ENCODE measurements at regions not wholly inside any gene's neighbourhood (a gene's known extent, or its start where the extent isn't known, plus 50 kb on each side); places are given as distances from the start of the nearest gene placed in this dataset.

DNA sequence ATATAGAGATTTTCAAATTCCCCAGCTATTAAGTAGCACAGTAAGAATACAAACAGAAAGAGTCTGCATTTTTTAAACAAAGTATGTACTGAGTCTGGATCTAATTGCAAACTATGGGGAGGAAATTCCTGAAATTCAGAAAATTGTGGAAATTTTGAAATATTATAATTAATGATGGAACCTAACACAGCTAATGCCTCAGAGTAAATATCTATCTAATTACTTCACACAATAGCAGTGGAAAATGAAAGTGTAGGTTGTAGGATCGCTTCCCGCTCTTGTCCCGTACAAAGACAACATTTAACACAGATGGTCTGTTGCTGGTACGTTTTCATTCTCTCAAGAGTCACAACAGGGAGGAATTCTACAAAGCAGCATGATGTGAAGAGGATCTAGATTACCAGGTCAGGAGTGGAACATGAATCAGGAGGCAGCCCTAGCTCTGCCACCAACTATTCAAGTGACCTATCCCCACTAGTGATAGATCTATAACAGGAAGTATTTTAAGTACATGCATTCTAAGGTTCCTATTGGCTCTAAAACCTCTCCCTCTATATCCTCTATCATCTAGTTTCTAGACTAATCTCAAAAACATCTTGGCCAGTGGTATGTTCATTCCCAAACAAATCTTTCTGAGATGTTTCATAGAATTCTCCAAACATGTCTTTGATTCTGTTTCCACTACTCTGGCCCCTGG, 58.9 kb upstream of the GRAMD2B start:
- Histone ChIP-seq H3K4me1 (ENCODE audit: control insufficient read depth in 2 of 2, insufficient read depth in 2 of 2, low read length in 1 of 2) (no peaks in the 10 kb centered on the region), H3K27me3 (ENCODE audit: control insufficient read depth in 1 of 2, insufficient read depth in 2 of 2, low read length in 2 of 2) (no peaks in the 10 kb centered on the region), H3K4me3 (ENCODE audit: low read depth in 1 of 2, low read length in 2 of 2) (no peak overlapping the region), H3K36me3 (ENCODE audit: control insufficient read depth in 2 of 2, insufficient read depth in 2 of 2, low read length in 1 of 2) (no peaks in the 10 kb centered on the region), H3K9me3 (ENCODE audit: control insufficient read depth in 2 of 2, insufficient read depth in 1 of 2, low read depth in 1 of 2, low read length in 1 of 2) (no peaks in the 10 kb centered on the region), H3K27ac (ENCODE audit: low read depth in 2 of 2, low read length in 1 of 2) (no peak overlapping the region)
- 82 to 88% methylated on average over 4 of the region's 4 CpGs for WGBS, 2 donors

DNA sequence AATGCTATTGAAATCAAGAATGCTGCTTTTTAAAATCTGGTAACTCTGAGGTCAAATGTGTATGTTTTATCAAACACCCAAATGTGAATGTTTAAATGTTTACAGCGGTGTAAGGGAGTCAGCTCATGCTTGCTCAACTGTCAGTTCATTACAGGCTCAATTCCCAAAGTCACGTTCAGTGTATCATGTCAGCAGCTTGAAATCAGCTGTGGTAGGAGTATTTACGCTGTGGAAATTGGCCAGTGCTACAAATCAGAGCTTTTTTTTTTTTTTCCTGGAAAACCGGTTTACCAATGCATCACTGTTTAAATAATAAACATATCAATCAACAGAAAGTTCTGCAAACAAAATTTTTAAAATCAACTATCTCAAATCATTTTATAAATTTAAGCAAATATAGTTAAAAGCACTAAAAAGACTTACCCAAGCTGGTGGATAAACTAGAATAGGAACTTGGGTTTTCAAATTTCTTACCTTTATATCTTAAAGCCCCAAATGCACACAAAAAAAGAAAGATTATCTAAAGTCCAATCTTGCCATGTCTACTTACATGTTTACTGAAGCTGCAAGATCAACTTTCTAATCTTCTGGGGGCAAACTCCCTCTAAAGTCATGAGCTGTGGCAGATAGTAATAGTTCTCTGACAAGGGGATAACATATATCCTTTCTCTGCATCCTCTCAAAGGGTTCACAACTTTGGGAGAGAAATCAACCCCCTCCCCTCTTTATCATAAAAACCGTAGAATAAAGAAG, 57.6 kb upstream of the GRAMD2B start:
- no peaks in the 10 kb centered on the region for H3K4me1 ChIP-seq (ENCODE audit: control insufficient read depth in 2 of 2, insufficient read depth in 2 of 2, low read length in 1 of 2)
- H3K27ac ChIP-seq (ENCODE audit: low read depth in 2 of 2, low read length in 1 of 2) = no peak overlapping the region
- no peaks in the 10 kb centered on the region for H3K27me3 ChIP-seq (ENCODE audit: control insufficient read depth in 1 of 2, insufficient read depth in 2 of 2, low read length in 2 of 2)
- H3K9me3 ChIP-seq (ENCODE audit: control insufficient read depth in 2 of 2, insufficient read depth in 1 of 2, low read depth in 1 of 2, low read length in 1 of 2) = no peaks in the 10 kb centered on the region
- H3K36me3 ChIP-seq (ENCODE audit: control insufficient read depth in 2 of 2, insufficient read depth in 2 of 2, low read length in 1 of 2) = no peaks in the 10 kb centered on the region
- H3K4me3 ChIP-seq (ENCODE audit: low read depth in 1 of 2, low read length in 2 of 2) = no peak overlapping the region
- WGBS, 2 donors = 40 to 49% methylated on average over 5 of the region's 5 CpGs

DNA sequence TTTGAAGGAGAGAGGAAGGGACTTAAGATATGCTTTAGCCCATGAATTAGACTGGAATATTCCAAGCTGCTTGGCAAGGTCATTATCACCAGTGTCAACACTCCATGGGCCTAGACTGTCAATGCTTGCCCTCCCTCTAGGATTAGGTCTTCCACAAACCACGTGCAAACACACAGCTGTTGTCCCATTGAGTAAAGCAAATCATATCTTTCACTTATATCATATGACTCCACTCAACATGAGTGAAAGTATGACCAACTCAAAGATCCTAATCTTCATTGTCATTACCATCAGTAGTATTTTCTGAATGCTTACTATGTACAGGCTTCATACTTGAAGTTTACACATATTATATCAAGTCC, 57.0 kb upstream of the GRAMD2B start:
- no peaks in the 10 kb centered on the region for H3K4me1 ChIP-seq (ENCODE audit: control insufficient read depth in 2 of 2, insufficient read depth in 2 of 2, low read length in 1 of 2)
- WGBS, 2 donors = 42 to 59% methylated on average over 1 of the region's 1 CpG
- H3K9me3 ChIP-seq (ENCODE audit: control insufficient read depth in 2 of 2, insufficient read depth in 1 of 2, low read depth in 1 of 2, low read length in 1 of 2) = no peaks in the 10 kb centered on the region
- no peaks in the 10 kb centered on the region for H3K36me3 ChIP-seq (ENCODE audit: control insufficient read depth in 2 of 2, insufficient read depth in 2 of 2, low read length in 1 of 2)
- no peak overlapping the region for H3K27ac ChIP-seq (ENCODE audit: low read depth in 2 of 2, low read length in 1 of 2)
- no peaks in the 10 kb centered on the region for H3K27me3 ChIP-seq (ENCODE audit: control insufficient read depth in 1 of 2, insufficient read depth in 2 of 2, low read length in 2 of 2)
- H3K4me3 ChIP-seq (ENCODE audit: low read depth in 1 of 2, low read length in 2 of 2) = no peak overlapping the region

DNA sequence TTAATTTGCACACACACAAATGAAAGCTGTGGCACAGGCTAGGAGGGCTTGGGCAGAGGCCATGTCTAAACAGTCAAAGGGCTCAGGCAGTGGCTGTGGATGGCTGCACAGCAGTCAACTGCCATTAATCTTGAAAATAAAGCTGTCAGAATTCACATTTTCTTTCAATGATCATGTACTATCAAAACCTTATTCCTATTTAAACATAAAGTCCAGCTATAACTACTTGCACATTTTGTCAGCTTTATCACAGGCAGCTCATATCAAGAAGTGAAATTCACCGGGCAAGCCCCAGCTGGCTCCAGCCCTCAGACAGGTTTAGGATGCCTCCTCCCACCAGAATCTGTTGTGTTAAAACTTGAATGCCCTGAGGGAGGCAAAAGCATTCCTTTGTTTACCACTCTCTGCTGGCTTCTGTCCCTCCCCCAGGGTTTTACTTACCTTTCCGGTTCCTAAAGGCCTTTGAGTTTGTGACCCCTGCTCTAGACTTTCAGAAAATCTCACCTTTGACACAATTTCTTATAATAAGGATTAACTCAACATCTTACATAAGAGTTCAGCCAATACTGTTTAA, 54.9 kb upstream of the GRAMD2B start:
- no peak overlapping the region for H3K4me3 ChIP-seq (ENCODE audit: low read depth in 1 of 2, low read length in 2 of 2)
- H3K27ac ChIP-seq (ENCODE audit: low read depth in 2 of 2, low read length in 1 of 2) = peak overlapping the region; percentile 21 to 76
- no peaks in the 10 kb centered on the region for H3K4me1 ChIP-seq (ENCODE audit: control insufficient read depth in 2 of 2, insufficient read depth in 2 of 2, low read length in 1 of 2)
- WGBS, 2 donors = 43 to 45% methylated on average over 2 of the region's 2 CpGs
- H3K9me3 ChIP-seq (ENCODE audit: control insufficient read depth in 2 of 2, insufficient read depth in 1 of 2, low read depth in 1 of 2, low read length in 1 of 2) = no peaks in the 10 kb centered on the region
- H3K27me3 ChIP-seq (ENCODE audit: control insufficient read depth in 1 of 2, insufficient read depth in 2 of 2, low read length in 2 of 2) = no peaks in the 10 kb centered on the region
- H3K36me3 ChIP-seq (ENCODE audit: control insufficient read depth in 2 of 2, insufficient read depth in 2 of 2, low read length in 1 of 2) = no peaks in the 10 kb centered on the region

DNA sequence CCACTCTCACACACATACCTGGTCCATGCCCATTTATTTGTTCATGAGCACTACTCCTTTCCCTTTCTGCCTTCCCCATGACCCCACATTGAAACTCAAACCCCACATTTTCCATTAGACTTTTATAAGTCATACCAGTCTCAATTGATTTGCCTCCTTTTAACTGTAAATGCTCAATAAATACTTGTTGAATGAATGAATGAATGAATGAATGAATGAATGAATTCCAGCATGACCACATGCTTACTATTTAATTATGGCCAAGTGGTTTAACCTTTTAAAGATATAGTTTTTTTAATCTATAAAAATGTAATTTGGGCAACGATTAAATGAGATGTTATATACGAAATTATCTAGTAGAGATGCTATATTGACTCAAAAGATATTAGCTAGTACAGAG, 54.1 kb upstream of the GRAMD2B start:
- Histone ChIP-seq H3K4me3 (ENCODE audit: low read depth in 1 of 2, low read length in 2 of 2) (no peak overlapping the region), H3K27me3 (ENCODE audit: control insufficient read depth in 1 of 2, insufficient read depth in 2 of 2, low read length in 2 of 2) (no peaks in the 10 kb centered on the region), H3K4me1 (ENCODE audit: control insufficient read depth in 2 of 2, insufficient read depth in 2 of 2, low read length in 1 of 2) (no peaks in the 10 kb centered on the region), H3K36me3 (ENCODE audit: control insufficient read depth in 2 of 2, insufficient read depth in 2 of 2, low read length in 1 of 2) (no peaks in the 10 kb centered on the region), H3K9me3 (ENCODE audit: control insufficient read depth in 2 of 2, insufficient read depth in 1 of 2, low read depth in 1 of 2, low read length in 1 of 2) (no peaks in the 10 kb centered on the region), H3K27ac (ENCODE audit: low read depth in 2 of 2, low read length in 1 of 2) (peak overlapping the region in 1 of 2 donors; percentile 21)
- 86 to 96% methylated on average over 2 of the region's 2 CpGs for WGBS, 2 donors

DNA sequence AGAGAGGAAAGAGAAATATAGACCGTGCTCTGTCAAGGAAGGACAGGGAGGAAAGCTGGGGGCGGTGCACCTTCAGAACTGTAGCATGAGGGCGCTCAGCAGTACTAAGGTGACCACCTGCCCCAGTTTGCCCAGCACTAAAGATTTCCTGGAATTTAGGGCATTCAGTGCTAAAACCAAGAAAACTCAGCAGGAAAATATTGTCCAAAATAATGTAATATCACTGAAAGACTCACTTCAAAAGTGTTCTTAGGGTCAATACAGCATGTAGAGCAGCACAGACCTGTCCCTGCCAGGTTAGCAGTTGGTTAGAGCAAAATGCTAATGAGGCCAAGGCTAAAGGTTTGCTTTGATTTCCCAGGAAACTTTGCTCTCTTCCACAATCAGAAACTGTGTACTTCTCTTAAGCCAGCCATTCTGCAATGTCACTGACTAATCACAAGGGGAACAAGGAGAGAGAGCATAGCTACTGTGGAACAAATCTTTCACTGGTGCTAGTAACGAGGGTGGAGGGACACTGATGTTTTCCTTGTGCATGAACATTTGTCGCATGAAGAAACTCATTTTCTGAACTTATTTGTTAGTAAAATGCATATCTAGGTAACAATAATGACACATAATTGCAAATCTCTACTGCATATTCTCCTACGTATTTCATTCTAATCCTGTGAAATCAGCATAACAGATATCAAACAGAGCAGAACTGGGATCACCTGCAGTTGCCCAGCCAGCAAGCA, 53.0 kb upstream of the GRAMD2B start:
- no peaks in the 10 kb centered on the region for H3K4me1 ChIP-seq (ENCODE audit: control insufficient read depth in 2 of 2, insufficient read depth in 2 of 2, low read length in 1 of 2)

DNA sequence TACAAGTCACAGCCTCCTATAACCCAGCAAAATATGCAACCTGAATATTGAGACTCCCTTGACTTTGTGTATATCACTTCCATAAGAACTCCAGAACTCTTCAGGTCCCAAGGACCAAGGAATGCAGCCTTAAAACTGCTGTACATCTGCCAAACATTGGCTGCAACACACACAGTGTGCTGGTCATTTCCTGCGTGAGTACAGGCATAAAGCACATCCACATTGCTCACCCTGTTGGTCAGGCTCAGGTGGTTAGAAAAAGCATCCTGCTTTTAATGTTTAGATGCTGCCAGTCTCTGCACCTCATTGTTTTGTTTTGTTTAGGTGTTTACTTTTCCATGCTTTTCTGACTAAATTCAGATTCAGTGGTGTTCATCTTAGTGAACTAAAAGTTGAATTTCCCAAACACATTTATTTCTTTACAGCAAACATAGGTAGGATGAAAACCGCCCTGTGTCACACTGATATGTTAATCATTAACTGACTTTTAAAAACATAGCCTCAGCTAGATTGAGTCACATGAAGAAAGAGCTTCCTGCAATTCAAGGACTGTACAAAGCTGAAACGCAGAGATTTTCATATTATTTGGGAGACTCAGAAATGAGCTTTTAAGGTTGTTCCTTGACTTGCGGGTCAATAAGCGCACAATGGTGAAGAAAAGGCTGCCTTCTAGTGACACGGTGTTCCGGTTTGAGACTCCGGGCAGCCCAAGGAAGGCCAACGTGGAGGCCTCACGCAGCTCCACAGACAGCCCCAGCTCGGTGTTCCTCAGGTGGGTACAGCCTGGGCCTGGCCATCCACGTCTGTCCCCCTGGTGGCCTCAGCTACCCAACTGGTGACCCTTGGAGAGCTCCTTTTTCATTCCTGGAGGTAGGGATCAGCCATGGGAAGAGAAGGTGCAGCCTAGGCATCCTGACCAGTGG, 52.2 kb upstream of the GRAMD2B start:
- H3K27me3 ChIP-seq (ENCODE audit: control insufficient read depth in 1 of 2, insufficient read depth in 2 of 2, low read length in 2 of 2) = no peaks in the 10 kb centered on the region
- no peaks in the 10 kb centered on the region for H3K36me3 ChIP-seq (ENCODE audit: control insufficient read depth in 2 of 2, insufficient read depth in 2 of 2, low read length in 1 of 2)
- no peak overlapping the region for H3K27ac ChIP-seq (ENCODE audit: low read depth in 2 of 2, low read length in 1 of 2)
- H3K4me1 ChIP-seq (ENCODE audit: control insufficient read depth in 2 of 2, insufficient read depth in 2 of 2, low read length in 1 of 2) = no peaks in the 10 kb centered on the region
- H3K9me3 ChIP-seq (ENCODE audit: control insufficient read depth in 2 of 2, insufficient read depth in 1 of 2, low read depth in 1 of 2, low read length in 1 of 2) = no peaks in the 10 kb centered on the region
- 74 to 93% methylated on average over 12 of the region's 12 CpGs for WGBS, 2 donors
- no peak overlapping the region for H3K4me3 ChIP-seq (ENCODE audit: low read depth in 1 of 2, low read length in 2 of 2)

More for the DNA sequence above, 53.0 kb upstream of the GRAMD2B start:
- Histone ChIP-seq H3K27me3 (ENCODE audit: control insufficient read depth in 1 of 2, insufficient read depth in 2 of 2, low read length in 2 of 2) (no peaks in the 10 kb centered on the region), H3K9me3 (ENCODE audit: control insufficient read depth in 2 of 2, insufficient read depth in 1 of 2, low read depth in 1 of 2, low read length in 1 of 2) (no peaks in the 10 kb centered on the region), H3K27ac (ENCODE audit: low read depth in 2 of 2, low read length in 1 of 2) (no peak overlapping the region), H3K4me3 (ENCODE audit: low read depth in 1 of 2, low read length in 2 of 2) (no peak overlapping the region), H3K36me3 (ENCODE audit: control insufficient read depth in 2 of 2, insufficient read depth in 2 of 2, low read length in 1 of 2) (no peaks in the 10 kb centered on the region)
- WGBS, 2 donors = 63 to 72% methylated on average over 6 of the region's 6 CpGs

DNA sequence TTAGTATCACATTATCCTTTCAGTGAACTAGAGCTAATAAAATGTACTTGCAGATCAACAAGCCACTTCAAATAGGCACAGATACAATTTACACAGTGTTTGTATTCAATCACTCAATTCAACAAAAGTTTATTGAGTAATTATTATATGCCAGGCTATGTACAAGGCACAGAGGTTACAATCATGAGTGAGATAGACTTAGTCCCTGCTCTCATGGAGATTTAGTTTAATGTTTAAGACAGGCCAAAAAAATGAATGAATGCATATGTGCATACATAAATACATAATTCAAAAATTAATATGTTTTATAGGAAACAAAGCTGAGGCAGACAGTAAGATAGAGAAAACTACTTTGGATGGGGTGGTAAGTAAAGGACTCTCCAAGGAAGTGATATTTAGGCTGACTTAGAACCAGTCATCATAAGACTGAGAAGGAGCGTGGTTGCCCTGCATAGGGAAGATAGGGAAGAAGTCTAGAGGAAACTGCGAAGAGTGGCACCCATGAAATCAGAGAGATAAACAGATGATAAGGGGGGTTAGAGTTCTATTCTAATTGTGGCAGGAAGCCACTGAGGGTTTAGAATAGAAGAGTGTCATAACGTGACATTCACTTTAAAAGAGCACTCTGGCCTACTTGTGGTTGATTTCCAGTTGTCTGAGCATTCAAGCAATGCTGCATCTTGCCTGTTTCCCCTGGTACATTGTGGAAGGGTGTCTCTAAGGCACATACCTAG, 49.7 kb upstream of the GRAMD2B start:
- no peaks in the 10 kb centered on the region for H3K27me3 ChIP-seq (ENCODE audit: control insufficient read depth in 1 of 2, insufficient read depth in 2 of 2, low read length in 2 of 2)
- H3K4me1 ChIP-seq (ENCODE audit: control insufficient read depth in 2 of 2, insufficient read depth in 2 of 2, low read length in 1 of 2) = no peaks in the 10 kb centered on the region
- H3K27ac ChIP-seq (ENCODE audit: low read depth in 2 of 2, low read length in 1 of 2) = no peak overlapping the region
- no peak overlapping the region for H3K4me3 ChIP-seq (ENCODE audit: low read depth in 1 of 2, low read length in 2 of 2)
- H3K9me3 ChIP-seq (ENCODE audit: control insufficient read depth in 2 of 2, insufficient read depth in 1 of 2, low read depth in 1 of 2, low read length in 1 of 2) = no peaks in the 10 kb centered on the region
- WGBS, 2 donors = 67 to 73% methylated on average over 3 of the region's 3 CpGs
- no peaks in the 10 kb centered on the region for H3K36me3 ChIP-seq (ENCODE audit: control insufficient read depth in 2 of 2, insufficient read depth in 2 of 2, low read length in 1 of 2)

Data from esophagus (tissue), 2 donors.